Muscle layer of colon (tissue), 2 donors: ENCODE measurements at regions not wholly inside any gene's neighbourhood (a gene's known extent, or its start where the extent isn't known, plus 50 kb on each side); places are given as distances from the start of the nearest gene placed in this dataset.

Experiments
- H3K27ac ChIP-seq: one replicate; pipeline ENCODE4 v1.7.0; 2013; ENCODE audit warnings: low read depth, mild to moderate bottlenecking, low read length, moderate library complexity
- H3K27me3 ChIP-seq, 2 donors: one replicate each; pipeline ENCODE4 v1.7.0; 2013; ENCODE audit warnings: low read length in 2 of 2, mild to moderate bottlenecking in 2 of 2; ENCODE audit not compliant: insufficient read depth in 2 of 2, control insufficient read depth in 1 of 2
- H3K36me3 ChIP-seq: one replicate; pipeline ENCODE4 v1.7.0; 2013; ENCODE audit warnings: mild to moderate bottlenecking, low read length; ENCODE audit not compliant: insufficient read depth
- H3K4me1 ChIP-seq: one replicate; pipeline ENCODE4 v1.7.0; 2013; ENCODE audit warnings: mild to moderate bottlenecking, low read length; ENCODE audit not compliant: insufficient read depth
- H3K4me3 ChIP-seq, 2 donors: one replicate each; pipeline ENCODE4 v1.7.0; 2013; ENCODE audit warnings: low read length in 2 of 2, low read depth in 1 of 2, mild to moderate bottlenecking in 1 of 2, moderate library complexity in 1 of 2
- H3K9ac ChIP-seq: one replicate; pipeline ENCODE4 v1.7.0; 2013; ENCODE audit warnings: low read length
- H3K9me3 ChIP-seq: one replicate; pipeline ENCODE4 v1.7.0; 2013; ENCODE audit warnings: mild to moderate bottlenecking, low read length
- donor health status: abdominal sarcoma.
- donor health status: Adenocarcinoma of cecum.

GRCh38 chr15:87518957-87519356, 737.6 kb downstream of the NTRK3 start:
- Histone ChIP-seq H3K36me3 (no peaks in the 10 kb centered on the region), H3K9ac (no peak overlapping the region), H3K4me3 (no peak overlapping the region), H3K9me3 (no peaks in the 10 kb centered on the region), H3K4me1 (no peaks in the 10 kb centered on the region), H3K27ac (no peak overlapping the region), H3K27me3 (no peaks in the 10 kb centered on the region)

- Histone ChIP-seq H3K9ac (no peak overlapping the region), H3K4me1 (no peaks in the 10 kb centered on the region), H3K36me3 (no peaks in the 10 kb centered on the region), H3K27ac (no peak overlapping the region), H3K4me3 (no peak overlapping the region), H3K9me3 (no peaks in the 10 kb centered on the region), H3K27me3 (no peaks in the 10 kb centered on the region)
These were observed 748.5 kb downstream of the NTRK3 start for GRCh38 chr15:87508086-87508485.

- Histone ChIP-seq H3K36me3 (no peaks in the 10 kb centered on the region), H3K27me3 (no peaks in the 10 kb centered on the region), H3K9me3 (no peaks in the 10 kb centered on the region), H3K27ac (no peak overlapping the region), H3K9ac (no peak overlapping the region), H3K4me1 (no peaks in the 10 kb centered on the region), H3K4me3 (no peak overlapping the region)
These were observed 754.4 kb downstream of the NTRK3 start for GRCh38 chr15:87502173-87502572.

GRCh38 chr15:87500240-87500639, 756.3 kb downstream of the NTRK3 start:
- no peak overlapping the region for H3K4me3 ChIP-seq
- H3K9me3 ChIP-seq: no peaks in the 10 kb centered on the region
- H3K36me3 ChIP-seq: no peaks in the 10 kb centered on the region
- H3K4me1 ChIP-seq: no peaks in the 10 kb centered on the region
- no peaks in the 10 kb centered on the region for H3K27me3 ChIP-seq
- H3K27ac ChIP-seq: no peak overlapping the region
- no peak overlapping the region for H3K9ac ChIP-seq

DNA sequence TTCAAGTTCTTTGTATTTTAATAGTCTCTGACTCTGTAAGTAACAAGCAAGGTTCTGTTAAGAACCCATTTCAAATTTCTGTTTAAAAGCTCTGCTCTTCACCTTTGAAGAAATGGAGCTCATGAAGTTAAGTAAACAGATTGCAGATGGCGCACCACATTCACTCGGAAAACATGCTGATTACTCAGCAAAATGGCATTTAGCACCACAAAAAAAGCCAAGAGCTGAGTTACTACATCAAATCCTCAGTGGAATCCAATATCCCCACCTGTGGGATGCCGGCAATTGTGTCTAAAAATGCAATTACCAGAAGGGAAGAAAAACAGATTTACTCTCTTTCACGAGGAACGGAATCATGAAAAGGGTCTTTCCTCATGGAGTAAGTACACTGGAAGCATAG, 758.0 kb downstream of the NTRK3 start:
- no peak overlapping the region for H3K4me3 ChIP-seq
- H3K9me3 ChIP-seq: no peaks in the 10 kb centered on the region
- no peak overlapping the region for H3K9ac ChIP-seq
- H3K27ac ChIP-seq: no peak overlapping the region
- no peaks in the 10 kb centered on the region for H3K36me3 ChIP-seq
- H3K4me1 ChIP-seq: no peaks in the 10 kb centered on the region
- H3K27me3 ChIP-seq: no peaks in the 10 kb centered on the region

DNA sequence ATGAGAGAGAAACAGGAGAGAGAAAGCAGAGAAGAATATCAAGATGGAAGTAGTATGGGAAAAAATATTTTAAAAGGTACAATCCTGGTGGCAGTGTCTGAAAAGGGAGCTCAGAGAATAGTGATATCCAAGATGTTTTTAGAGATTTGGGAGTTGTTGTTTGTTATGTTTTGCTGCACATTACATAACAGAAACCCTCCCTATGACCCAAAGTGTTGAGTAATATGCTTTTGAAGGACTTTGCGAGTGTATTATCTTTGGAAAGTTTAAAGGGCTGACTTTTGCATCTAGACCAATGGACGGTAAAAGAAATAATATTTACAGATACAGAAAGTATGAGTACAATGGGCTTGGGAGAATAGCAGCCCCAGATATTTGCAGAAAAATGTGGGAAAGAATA, 759.7 kb downstream of the NTRK3 start:
- Histone ChIP-seq H3K4me1 (no peaks in the 10 kb centered on the region), H3K4me3 (no peak overlapping the region), H3K27me3 (no peaks in the 10 kb centered on the region), H3K9ac (no peak overlapping the region), H3K36me3 (no peaks in the 10 kb centered on the region), H3K27ac (no peak overlapping the region), H3K9me3 (no peaks in the 10 kb centered on the region)

DNA sequence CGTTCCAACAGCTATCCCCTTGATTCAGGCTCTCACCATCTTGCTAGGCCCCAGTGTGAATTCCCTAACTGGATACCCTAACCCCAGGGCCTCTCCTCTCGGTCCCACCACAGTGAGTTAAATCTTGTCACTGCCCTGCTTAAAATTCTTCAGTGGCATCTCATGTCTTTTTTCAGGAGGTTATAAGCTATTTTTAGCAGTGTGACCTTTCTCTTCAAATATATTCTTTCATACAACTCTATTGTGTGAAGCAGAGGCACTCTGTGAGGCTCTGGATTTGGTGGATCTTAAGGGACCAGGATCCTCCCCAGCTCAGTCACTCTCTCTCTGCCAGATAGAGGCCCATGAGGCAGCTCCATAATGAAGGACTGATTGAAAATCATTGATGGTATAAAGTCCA, 760.4 kb downstream of the NTRK3 start:
- H3K27me3 ChIP-seq: no peaks in the 10 kb centered on the region
- no peaks in the 10 kb centered on the region for H3K9me3 ChIP-seq
- no peaks in the 10 kb centered on the region for H3K36me3 ChIP-seq
- no peak overlapping the region for H3K27ac ChIP-seq
- no peak overlapping the region for H3K4me3 ChIP-seq
- no peak overlapping the region for H3K9ac ChIP-seq
- no peaks in the 10 kb centered on the region for H3K4me1 ChIP-seq

DNA sequence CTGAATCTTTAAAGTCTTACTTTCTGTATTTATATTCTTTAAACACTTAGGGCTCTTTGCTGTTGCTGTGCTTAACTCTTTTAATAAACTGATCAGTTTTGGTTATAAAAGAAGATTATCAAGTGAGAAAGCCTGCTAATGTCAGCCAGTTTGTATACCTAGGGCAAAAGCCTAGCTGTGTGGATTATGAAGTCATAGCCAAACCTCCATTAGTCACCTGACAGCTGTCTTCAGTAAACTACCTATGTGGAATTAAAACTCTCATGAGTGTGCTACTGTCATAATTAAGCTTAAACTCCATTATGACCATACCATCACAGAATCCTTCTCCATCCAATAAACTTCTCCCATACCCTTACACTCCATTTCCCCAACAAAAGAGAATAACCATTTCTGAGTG, 762.7 kb downstream of the NTRK3 start:
- Histone ChIP-seq H3K4me1 (no peaks in the 10 kb centered on the region), H3K27me3 (no peaks in the 10 kb centered on the region), H3K9ac (no peak overlapping the region), H3K36me3 (no peaks in the 10 kb centered on the region), H3K4me3 (no peak overlapping the region), H3K9me3 (no peaks in the 10 kb centered on the region), H3K27ac (no peak overlapping the region)

DNA sequence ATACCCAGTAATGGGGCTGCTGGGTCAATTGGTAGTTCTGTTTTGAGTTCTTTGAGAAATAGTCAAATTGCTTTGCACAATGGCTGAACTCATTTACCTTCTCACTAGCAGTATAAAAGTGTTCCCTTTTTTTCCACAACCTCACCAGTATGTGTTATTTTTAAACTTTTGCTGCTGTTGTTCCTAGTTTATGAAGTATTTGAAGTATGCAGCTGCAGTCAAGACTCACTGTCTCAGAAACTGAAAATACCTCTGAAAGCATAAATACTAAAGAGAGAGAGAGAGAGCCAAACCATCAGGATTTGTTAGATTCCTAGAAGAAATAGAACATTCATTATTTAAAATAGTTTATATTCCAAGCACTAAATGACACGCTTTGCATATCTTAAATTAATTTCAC, 764.2 kb downstream of the NTRK3 start:
- H3K27me3 ChIP-seq: no peaks in the 10 kb centered on the region
- no peak overlapping the region for H3K9ac ChIP-seq
- H3K9me3 ChIP-seq: no peaks in the 10 kb centered on the region
- no peaks in the 10 kb centered on the region for H3K4me1 ChIP-seq
- no peak overlapping the region for H3K27ac ChIP-seq
- no peak overlapping the region for H3K4me3 ChIP-seq
- no peaks in the 10 kb centered on the region for H3K36me3 ChIP-seq

DNA sequence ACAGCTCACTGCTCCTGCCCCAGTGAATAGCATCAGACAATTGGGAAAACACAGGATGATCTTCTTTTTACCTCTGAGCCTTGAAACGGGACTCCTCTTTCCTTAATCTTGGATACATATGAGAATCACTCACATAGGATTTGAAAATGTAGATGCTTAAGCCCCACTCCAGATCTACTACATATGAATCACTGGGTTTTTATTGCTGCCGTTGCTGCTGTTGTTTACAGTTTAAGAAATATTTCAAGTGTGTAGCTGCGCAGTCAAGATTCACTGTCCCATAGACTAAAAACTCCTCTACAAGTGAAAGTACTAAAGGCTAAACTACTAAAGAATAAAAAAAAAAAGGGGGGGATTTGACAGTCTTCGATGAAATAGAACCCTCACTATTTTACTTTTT, 765.9 kb downstream of the NTRK3 start:
- H3K9me3 ChIP-seq: no peaks in the 10 kb centered on the region
- no peak overlapping the region for H3K9ac ChIP-seq
- H3K27ac ChIP-seq: no peak overlapping the region
- H3K36me3 ChIP-seq: no peaks in the 10 kb centered on the region
- H3K4me3 ChIP-seq: no peak overlapping the region
- H3K4me1 ChIP-seq: no peaks in the 10 kb centered on the region
- H3K27me3 ChIP-seq: no peaks in the 10 kb centered on the region

DNA sequence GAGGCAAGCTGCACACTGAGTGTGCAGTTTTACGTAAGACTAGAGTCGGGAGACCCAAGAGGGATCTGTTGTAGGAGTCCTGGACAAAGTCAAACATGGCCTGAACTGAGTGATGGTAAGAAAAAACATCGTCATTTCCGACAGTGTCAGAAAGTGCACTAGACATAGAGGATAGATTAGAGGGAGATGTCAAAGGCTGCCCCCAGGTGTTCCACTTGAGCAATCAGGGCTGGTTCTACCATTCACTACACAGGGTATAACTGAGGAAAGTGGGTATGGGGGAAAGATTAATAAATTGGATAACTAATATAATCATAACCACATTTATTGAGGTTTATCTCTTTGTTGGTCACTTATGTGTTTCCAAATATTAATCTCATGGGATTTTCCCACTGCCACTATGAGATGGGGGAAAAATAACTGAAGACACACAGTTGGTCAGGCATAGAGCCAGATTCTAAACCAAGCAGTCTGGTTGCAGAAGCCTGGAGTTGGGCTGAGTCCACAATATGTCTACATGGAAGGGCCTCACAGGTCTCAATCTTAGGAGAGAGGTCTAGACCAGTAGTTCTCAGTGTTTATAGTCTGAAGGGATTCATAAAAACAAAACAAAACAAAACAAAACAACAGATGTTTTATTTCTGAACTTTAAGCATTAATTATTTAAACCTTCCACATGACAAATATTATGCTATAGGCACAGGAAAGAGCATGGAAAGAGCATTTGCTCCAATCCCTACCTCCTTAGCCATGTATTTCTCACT, 766.5 kb downstream of the NTRK3 start:
- no peak overlapping the region for H3K27ac ChIP-seq

GRCh38 chr15:87489456-87489855, 767.1 kb downstream of the NTRK3 start:
- Histone ChIP-seq H3K27ac (no peak overlapping the region), H3K36me3 (no peaks in the 10 kb centered on the region), H3K4me1 (no peaks in the 10 kb centered on the region), H3K27me3 (no peaks in the 10 kb centered on the region), H3K9me3 (no peaks in the 10 kb centered on the region), H3K9ac (no peak overlapping the region), H3K4me3 (no peak overlapping the region)

More for the DNA sequence above, 766.5 kb downstream of the NTRK3 start:
- H3K4me1 ChIP-seq: no peaks in the 10 kb centered on the region
- H3K9me3 ChIP-seq: no peaks in the 10 kb centered on the region
- H3K36me3 ChIP-seq: no peaks in the 10 kb centered on the region
- H3K4me3 ChIP-seq: no peak overlapping the region
- no peaks in the 10 kb centered on the region for H3K27me3 ChIP-seq
- no peak overlapping the region for H3K9ac ChIP-seq
